Left renal cortex interstitium (tissue), 4 donors: ENCODE measurements at regions not wholly inside any gene's neighbourhood (a gene's known extent, or its start where the extent isn't known, plus 50 kb on each side); places are given as distances from the start of the nearest gene placed in this dataset.

Experiments
- DNase-seq, 4 donors: peaks; one replicate each; pipeline ENCODE4 v3.0.0-alpha.2; 2013; ENCODE audit warnings: low read depth in 4 of 4, low spot score in 2 of 4, missing footprints in 1 of 4

GRCh38 chr2:3101016-3101942 lies 276.3 kb downstream of the EIPR1 start:
- DNase-seq, result no peak

- DNase-seq, result no peak
Measured at GRCh38 chr2:3100386-3100785, 277.2 kb downstream of the EIPR1 start.

- DNase-seq, result no peak
Measured at GRCh38 chr2:3099860-3100234, 277.8 kb downstream of the EIPR1 start.

DNA sequence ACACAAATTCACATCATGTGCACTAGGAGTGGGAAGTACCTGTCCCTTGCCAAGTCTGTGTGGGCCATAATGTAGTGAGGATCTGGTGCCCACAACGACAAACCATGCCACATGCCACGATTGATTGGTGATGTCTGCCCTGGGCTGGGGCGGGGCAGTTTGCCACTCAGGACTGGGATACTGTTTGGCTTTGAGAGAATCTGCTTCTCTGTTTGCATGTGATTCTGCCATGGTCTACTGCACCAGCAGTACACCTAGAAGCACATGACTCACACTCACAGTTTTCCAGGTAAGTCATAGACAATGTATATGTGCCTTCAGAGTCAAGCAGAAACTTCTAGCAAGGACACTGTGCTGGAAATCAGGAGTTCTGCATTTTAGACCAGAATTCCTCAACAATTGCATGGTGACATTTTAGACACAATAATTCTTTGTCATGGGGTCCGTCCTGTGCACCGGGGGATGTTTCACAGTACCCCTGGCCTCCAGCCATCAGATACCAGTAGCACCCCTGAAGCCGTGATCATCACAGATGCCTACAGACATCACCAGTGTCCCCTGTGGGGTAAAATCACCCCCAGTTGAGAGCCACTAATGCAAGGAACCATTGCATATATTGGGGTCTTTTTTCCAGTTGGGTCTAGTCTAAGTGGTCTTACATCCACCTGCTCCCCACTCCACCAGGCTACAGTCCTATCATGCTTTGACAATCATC lies 278.3 kb downstream of the EIPR1 start:
- no peak for DNase-seq

GRCh38 chr2:3098231-3098630 lies 279.4 kb downstream of the EIPR1 start:
- no peak for DNase-seq

- no peak for DNase-seq
Measured at GRCh38 chr2:3097804-3098203, 279.8 kb downstream of the EIPR1 start.

- no peak for DNase-seq
Measured at GRCh38 chr2:3094999-3095958, 282.3 kb downstream of the EIPR1 start.

DNA sequence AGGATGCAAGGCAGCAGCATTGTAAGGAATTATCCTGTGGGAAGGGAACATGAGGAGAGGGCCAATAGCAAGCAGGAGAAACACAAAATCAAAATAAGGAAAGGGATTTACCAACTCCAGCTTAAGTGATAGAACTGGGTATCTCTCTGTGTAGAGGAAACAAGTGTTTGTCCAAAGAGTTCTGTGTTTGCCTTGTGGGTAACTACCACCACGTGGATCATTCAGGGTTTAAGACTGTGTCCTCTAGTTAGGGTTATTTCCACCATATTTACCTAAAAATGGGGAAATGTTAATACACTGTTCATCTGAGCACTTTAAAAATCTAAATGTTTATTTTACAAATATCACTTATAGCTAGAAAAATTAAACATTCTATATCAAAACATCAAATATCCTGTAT lies 283.3 kb downstream of the EIPR1 start:
- DNase-seq, result no peak

DNA sequence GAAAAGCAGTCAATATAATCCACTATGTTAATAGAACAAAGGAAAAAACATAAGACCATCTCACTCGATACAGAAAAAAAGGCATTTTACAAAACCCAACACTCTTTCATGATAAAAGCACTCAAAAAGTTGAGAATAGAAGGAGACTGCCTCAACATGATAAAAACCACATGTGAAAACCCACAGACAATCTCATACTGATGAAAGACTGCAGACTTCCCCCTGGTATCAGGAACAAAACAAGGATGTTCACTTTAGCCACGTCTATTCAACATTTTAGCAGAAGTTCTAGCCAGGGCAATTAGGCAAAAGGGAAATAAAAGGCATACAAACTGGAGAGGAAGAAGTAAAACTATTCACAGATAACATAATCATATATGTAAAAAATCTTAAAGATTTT lies 285.9 kb downstream of the EIPR1 start:
- no peak for DNase-seq

DNA sequence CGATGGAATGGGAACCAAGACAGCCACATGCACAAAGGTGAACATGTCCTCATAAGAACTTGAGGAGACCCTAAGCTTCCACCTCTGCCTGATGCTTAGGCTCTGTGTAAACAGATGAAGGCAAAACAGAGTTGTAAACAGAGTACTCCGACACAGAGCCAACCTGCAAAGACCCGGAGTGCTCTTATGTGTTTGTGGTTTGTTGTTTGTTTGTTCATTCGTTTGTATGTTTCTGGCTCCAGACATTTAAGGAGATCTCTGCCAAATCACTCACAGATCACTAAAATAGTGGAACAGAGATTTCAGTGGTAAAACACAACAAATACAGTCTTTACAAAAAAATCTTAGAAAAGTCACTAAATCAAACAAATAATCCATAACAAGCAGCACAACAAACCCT lies 294.9 kb downstream of the EIPR1 start:
- no peak for DNase-seq

GRCh38 chr2:3079959-3080948 lies 297.4 kb downstream of the EIPR1 start:
- DNase-seq, result no peak

- DNase-seq, result no peak
Measured at GRCh38 chr2:3079466-3079865, 298.2 kb downstream of the EIPR1 start.

DNA sequence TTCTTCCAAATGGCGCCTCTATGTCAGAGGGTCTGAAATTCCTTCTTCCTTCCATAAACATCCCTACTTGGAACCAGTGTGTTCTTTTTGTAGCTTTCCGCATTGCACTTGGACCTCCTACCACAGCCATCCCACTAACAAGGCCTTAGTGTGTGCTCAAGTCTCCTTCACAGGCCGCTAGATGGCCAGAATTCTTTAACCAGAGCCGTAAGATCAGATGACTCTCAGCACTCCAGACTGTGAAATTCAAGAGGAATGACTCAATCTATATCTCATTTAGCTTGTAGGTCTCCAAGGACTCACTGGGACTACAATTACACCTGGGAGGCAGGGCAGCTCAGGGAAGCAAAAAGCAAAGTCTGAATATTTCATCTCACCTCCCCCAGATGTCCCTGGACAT lies 298.9 kb downstream of the EIPR1 start:
- DNase-seq, result no peak

DNA sequence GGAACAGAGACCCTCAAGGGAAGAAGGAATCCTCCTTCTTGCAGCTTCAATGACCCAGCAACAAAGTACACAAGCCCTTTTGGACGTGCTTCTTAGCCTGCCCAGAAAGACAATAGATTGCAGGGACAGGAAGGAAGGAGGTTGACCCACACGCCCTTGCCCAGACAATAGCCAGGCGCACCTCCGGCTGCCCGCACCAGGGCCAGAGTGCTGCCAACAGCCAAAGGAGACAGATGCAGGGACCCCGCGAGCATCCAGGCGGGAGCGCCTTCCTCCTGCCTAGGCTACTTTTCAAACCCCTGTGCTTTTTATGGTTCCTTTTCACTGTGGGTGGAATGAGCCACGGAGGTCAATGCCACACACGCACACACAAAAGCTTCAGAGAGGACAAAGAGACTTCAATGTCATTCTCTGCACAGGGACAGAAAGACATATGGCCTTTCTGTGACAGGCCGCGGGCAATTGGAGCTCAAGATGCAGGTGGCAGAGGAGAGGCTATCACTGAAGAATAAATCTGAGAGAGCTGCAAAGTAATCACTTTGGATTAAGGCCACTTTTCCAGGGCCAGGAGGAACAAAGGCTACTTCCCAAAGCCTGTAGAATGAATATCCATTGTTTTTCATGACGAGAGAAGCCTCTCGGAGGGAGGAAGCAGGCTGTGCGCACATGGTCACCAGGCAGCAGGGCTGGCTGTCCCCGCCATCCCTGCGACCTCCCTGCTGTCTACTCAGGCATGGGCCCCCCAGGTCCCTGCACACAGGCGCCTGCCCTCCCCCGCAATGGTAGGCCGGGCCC lies 300.6 kb downstream of the EIPR1 start:
- no peak for DNase-seq

GRCh38 chr2:3075991-3076340 lies 301.7 kb downstream of the EIPR1 start:
- no peak for DNase-seq

DNA sequence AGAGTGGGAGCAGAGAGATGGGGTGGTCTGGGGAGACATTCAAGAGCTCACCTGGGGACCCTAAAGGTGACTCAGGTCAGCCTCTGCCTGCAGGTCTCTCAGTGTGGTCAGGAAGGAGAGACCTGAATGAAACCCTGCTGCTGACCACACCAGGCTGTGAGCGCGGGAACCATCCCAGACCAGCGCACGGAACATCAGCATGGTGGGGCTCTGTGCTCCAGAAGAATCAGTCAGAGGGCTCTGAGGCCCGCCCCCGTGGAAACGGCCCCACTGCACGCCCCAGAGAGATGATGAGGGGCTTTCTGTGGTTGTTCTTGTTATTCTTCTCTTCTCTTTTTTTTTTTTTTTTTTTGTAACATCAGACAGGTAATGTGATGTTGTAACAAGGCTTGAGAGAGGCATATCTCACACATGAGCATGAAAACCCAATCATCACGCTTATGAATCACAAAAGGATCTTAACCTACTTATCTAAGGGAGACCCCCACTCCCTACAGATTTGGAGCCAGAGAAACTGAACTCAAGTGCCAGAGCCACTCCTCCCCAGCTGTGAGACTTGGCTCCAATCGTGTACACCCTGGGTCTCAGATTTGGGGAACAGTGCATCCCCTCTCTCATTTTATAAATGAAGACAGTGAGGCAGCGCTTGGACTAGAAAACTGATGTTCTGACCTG lies 302.2 kb downstream of the EIPR1 start:
- no peak for DNase-seq

DNA sequence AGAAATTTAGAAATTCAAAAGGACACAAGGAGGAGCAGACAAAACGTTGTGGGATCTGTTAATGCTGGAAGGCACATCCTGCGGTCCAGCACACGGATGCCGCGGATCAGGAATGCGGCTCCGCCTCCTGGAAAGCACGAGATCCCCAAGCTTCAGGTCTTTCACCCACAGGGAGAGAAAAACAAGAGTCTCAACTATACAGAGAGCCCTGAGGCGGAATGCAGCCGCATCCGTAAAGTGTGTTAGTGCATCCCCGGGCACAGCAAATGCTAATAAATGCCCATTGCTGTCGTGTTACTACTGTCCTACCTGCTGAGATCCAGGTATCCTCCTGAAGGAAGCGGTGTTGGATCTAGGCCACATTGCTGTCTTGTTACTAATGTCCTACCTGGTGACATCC lies 303.9 kb downstream of the EIPR1 start:
- DNase-seq, result no peak

GRCh38 chr2:3073041-3073595 lies 304.5 kb downstream of the EIPR1 start:
- DNase-seq, result no peak
